ENCODE measurements at regions not wholly inside any gene's neighbourhood (a gene's known extent, or its start where the extent isn't known, plus 50 kb on each side); places are given as distances from the start of the nearest gene placed in this dataset.

DNA sequence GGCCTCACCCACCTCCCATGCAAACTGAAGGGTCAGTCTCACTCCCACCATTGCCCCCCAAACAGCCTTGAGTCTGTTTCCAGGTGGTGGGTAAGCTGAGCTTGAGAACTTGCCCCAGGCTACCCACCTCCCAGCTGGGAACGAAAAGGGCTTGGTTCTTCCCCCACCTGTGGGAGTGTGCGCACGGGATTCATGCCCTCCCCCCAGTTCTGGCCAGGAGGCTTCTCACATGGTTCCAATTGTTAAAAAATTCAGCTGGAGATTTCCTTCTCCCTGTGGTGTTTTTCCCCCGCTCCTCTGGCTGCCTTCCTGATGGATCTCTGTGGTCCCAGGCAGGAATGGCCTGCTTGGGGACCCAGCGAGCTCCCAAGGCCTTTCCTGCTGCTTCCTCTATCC, 81.8 kb upstream of the C21orf91 start:
- ATAC-seq (no peak), DNase-seq (no peak)
- H3K27me3 ChIP-seq (ENCODE audit: control insufficient read depth, insufficient read depth, low read length): no peaks in the 10 kb centered on the region
- TF ChIP-seq, protein P1, sequence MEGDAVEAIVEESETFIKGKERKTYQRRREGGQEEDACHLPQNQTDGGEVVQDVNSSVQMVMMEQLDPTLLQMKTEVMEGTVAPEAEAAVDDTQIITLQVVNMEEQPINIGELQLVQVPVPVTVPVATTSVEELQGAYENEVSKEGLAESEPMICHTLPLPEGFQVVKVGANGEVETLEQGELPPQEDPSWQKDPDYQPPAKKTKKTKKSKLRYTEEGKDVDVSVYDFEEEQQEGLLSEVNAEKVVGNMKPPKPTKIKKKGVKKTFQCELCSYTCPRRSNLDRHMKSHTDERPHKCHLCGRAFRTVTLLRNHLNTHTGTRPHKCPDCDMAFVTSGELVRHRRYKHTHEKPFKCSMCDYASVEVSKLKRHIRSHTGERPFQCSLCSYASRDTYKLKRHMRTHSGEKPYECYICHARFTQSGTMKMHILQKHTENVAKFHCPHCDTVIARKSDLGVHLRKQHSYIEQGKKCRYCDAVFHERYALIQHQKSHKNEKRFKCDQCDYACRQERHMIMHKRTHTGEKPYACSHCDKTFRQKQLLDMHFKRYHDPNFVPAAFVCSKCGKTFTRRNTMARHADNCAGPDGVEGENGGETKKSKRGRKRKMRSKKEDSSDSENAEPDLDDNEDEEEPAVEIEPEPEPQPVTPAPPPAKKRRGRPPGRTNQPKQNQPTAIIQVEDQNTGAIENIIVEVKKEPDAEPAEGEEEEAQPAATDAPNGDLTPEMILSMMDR (IDR thresholded peaks at IDR 0.05): no peak
- no peak overlapping the region for H3K4me3 ChIP-seq (ENCODE audit: low read length)
- peaks cover 6 to 20% of the 10 kb centered on the region in 2 donors for H3K27me3 Mint-ChIP-seq (ENCODE audit: low read depth in 2 of 2)
- no peak overlapping the region for H3K27ac ChIP-seq (ENCODE audit: low read length)
- H3K4me1 Mint-ChIP-seq: peaks cover 0 to 4% of the 10 kb centered on the region in 2 donors
- no peaks in the 10 kb centered on the region for H3K9me3 Mint-ChIP-seq
- intact Hi-C loops (cut with micrococcal nuclease): no loop called here
- no peaks in the 10 kb centered on the region for H3K4me1 ChIP-seq (ENCODE audit: control insufficient read depth, insufficient read depth, low read length)
- 93% methylated on average over 5 of the region's 5 CpGs for WGBS (ENCODE audit: insufficient coverage)
- H3K36me3 ChIP-seq (ENCODE audit: control insufficient read depth, insufficient read depth, low read length): no peaks in the 10 kb centered on the region
- no peak overlapping the region for H3K4me3 Mint-ChIP-seq
- no peak overlapping the region for H3K27ac Mint-ChIP-seq
- peaks cover 7% of the 10 kb centered on the region for H3K36me3 Mint-ChIP-seq
- no peaks in the 10 kb centered on the region for H3K9me3 ChIP-seq (ENCODE audit: control insufficient read depth, insufficient read depth, low read length)

DNA sequence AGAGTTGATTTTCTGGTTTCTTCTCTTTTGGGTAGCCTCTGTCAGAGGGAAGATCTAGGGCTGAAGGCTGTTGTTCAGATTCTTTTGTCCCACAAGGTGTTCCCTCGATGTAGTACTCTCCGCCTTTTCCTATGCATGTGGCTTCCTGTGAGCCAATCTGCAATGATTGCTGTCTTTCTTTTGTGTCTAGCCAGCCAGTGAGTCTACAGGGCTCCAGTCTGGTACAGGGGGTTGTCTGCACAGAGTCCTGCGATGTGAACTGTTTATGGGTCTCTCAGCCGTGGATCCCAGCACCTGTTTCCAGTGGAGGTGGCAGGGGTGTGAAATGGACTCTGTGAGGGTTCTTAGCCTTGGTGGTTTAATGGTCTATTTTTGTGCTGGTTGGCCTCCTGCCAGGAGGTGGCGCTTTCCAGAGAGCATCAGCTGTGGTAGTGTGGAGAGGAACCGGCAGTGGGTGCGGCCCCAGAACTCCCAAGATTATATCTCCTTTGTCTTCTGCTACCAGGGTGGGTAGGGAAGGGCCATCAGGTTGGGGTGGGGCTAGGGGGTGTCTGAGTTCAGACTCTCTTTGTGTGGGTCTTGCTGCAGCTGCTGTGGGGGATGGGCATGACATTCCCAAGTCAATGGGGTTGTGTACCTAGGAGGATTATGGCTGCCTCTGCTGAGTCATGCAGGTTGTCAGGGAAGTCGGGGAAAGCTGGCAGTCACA, 81.3 kb upstream of the C21orf91 start:
- Mint-ChIP-seq H3K27me3 (ENCODE audit: low read depth in 2 of 2) (peaks cover 9 to 26% of the 10 kb centered on the region in 2 donors), H3K4me3 (no peak overlapping the region), H3K4me1 (peaks cover 0 to 4% of the 10 kb centered on the region in 2 donors), H3K9me3 (no peaks in the 10 kb centered on the region), H3K36me3 (peaks cover 7% of the 10 kb centered on the region), H3K27ac (no peak overlapping the region)
- Histone ChIP-seq H3K4me1 (ENCODE audit: control insufficient read depth, insufficient read depth, low read length) (no peaks in the 10 kb centered on the region), H3K27me3 (ENCODE audit: control insufficient read depth, insufficient read depth, low read length) (no peaks in the 10 kb centered on the region), H3K36me3 (ENCODE audit: control insufficient read depth, insufficient read depth, low read length) (no peaks in the 10 kb centered on the region), H3K4me3 (ENCODE audit: low read length) (no peak overlapping the region), H3K9me3 (ENCODE audit: control insufficient read depth, insufficient read depth, low read length) (no peaks in the 10 kb centered on the region), H3K27ac (ENCODE audit: low read length) (no peak overlapping the region)
- TF ChIP-seq, protein P1 (IDR thresholded peaks at IDR 0.05): no peak
- WGBS (ENCODE audit: insufficient coverage): 61% methylated on average over 7 of the region's 8 CpGs
- DNase-seq (no peak), ATAC-seq (no peak)
- intact Hi-C loops (cut with micrococcal nuclease): no loop called here

DNA sequence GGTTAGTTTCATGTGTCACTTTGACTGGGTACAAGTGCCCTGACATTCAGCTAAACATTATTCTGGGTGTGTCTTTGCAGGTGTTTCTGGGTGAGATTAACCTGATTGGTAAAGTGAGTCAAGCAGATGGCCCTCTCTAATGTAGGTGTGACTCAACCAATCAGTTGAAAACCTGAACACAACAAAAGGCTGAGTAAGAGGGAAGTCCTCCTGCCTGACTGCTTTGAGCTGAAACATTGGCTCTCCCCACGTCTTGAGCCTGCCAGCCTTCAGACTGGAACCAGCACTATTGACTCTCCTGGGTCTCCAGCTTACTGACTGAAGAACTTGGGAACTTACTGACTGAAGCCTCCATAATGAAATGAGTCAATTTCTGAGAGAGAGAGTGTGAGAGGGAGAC, 70.0 kb upstream of the C21orf91 start:
- Histone ChIP-seq H3K4me3 (ENCODE audit: low read length) (no peak overlapping the region), H3K27me3 (ENCODE audit: control insufficient read depth, insufficient read depth, low read length) (no peaks in the 10 kb centered on the region), H3K9me3 (ENCODE audit: control insufficient read depth, insufficient read depth, low read length) (no peaks in the 10 kb centered on the region), H3K4me1 (ENCODE audit: control insufficient read depth, insufficient read depth, low read length) (no peaks in the 10 kb centered on the region), H3K36me3 (ENCODE audit: control insufficient read depth, insufficient read depth, low read length) (no peaks in the 10 kb centered on the region), H3K27ac (ENCODE audit: low read length) (no peak overlapping the region)
- Mint-ChIP-seq H3K9me3 (no peaks in the 10 kb centered on the region), H3K36me3 (no peaks in the 10 kb centered on the region), H3K27me3 (ENCODE audit: low read depth in 2 of 2) (peaks cover 5 to 20% of the 10 kb centered on the region in 2 donors), H3K4me3 (no peak overlapping the region), H3K27ac (no peak overlapping the region), H3K4me1 (no peaks in the 10 kb centered on the region)
- TF ChIP-seq, protein P1 (IDR thresholded peaks at IDR 0.05): no peak
- intact Hi-C loops (cut with micrococcal nuclease): no loop called here
- ATAC-seq: no peak
- 89% methylated on average over 1 of the region's 1 CpG for WGBS (ENCODE audit: insufficient coverage)
- DNase-seq: no peak

DNA sequence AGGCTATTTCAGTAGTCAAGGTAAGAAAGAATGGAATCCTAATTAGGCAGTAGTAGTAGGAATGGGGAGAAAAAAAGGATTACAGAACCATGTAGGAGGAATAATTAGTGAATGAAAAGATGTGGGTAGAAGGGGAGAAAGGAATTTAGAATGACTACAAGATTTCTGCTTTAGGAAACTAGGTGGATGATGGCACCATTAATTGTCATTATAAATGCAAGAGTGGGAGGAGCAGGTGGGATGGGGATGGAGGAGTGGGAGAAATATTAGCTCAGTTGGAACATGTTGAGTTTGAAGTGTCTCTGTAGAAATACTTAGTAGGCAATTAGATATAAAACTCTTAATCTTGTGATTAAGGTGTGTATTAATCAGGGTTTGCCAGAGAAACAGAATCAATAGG, 50.0 kb upstream of the C21orf91 start:
- H3K4me1 ChIP-seq (ENCODE audit: control insufficient read depth, insufficient read depth, low read length): no peaks in the 10 kb centered on the region
- Mint-ChIP-seq H3K27ac (no peak overlapping the region), H3K9me3 (no peaks in the 10 kb centered on the region), H3K4me1 (no peaks in the 10 kb centered on the region), H3K4me3 (no peak overlapping the region), H3K36me3 (no peaks in the 10 kb centered on the region), H3K27me3 (ENCODE audit: low read depth in 2 of 2) (peaks cover 3 to 12% of the 10 kb centered on the region in 2 donors)
- DNase-seq (no peak), ATAC-seq (no peak)
- no peaks in the 10 kb centered on the region for H3K27me3 ChIP-seq (ENCODE audit: control insufficient read depth, insufficient read depth, low read length)
- TF ChIP-seq, protein P1 (IDR thresholded peaks at IDR 0.05): no peak
- intact Hi-C loops (cut with micrococcal nuclease): no loop called here
- no peak overlapping the region for H3K4me3 ChIP-seq (ENCODE audit: low read length)
- H3K9me3 ChIP-seq (ENCODE audit: control insufficient read depth, insufficient read depth, low read length): no peaks in the 10 kb centered on the region
- H3K36me3 ChIP-seq (ENCODE audit: control insufficient read depth, insufficient read depth, low read length): no peaks in the 10 kb centered on the region
- H3K27ac ChIP-seq (ENCODE audit: low read length): no peak overlapping the region
